NCI-H1092 treated with DMSO at 0.1 percent for 48 hours (cell line): ENCODE measurements at regions not wholly inside any gene's neighbourhood (a gene's known extent, or its start where the extent isn't known, plus 50 kb on each side); places are given as distances from the start of the nearest gene placed in this dataset.
"Not testable (repeated sequence)": the region's sequence is repeated elsewhere in the genome, so short reads cannot be mapped to it uniquely, and the experiment has no call there.

ENCODE experiments used
- DNase-seq: peaks from one replicate; lab custom pipeline; 2025; lab: John Stamatoyannopoulos, UW

GRCh38 chr14:106618471-106618951, 1092.1 kb downstream of the TMEM121 start:
- not testable (repeated sequence) for DNase-seq

GRCh38 chr14:106619606-106620005, 1093.2 kb downstream of the TMEM121 start:
- no peak for DNase-seq

- no peak for DNase-seq
Observed at GRCh38 chr14:106620368-106620767, 1094.0 kb downstream of the TMEM121 start.

GRCh38 chr14:106622200-106622745, 1095.9 kb downstream of the TMEM121 start:
- DNase-seq = no peak

- no peak for DNase-seq
Observed at GRCh38 chr14:106625186-106625585, 1098.8 kb downstream of the TMEM121 start.

- DNase-seq = not testable (repeated sequence)
Observed at GRCh38 chr14:106626469-106626868, 1100.1 kb downstream of the TMEM121 start.

GRCh38 chr14:106626942-106627588, 1100.7 kb downstream of the TMEM121 start:
- DNase-seq = peak; percentile 15

GRCh38 chr14:106631879-106632278, 1105.5 kb downstream of the TMEM121 start:
- DNase-seq = no peak

GRCh38 chr14:106633721-106634120, 1107.3 kb downstream of the TMEM121 start:
- DNase-seq = no peak

GRCh38 chr14:106635569-106635968, 1109.2 kb downstream of the TMEM121 start:
- no peak for DNase-seq

GRCh38 chr14:106638786-106639452, 1112.5 kb downstream of the TMEM121 start:
- not testable (repeated sequence) for DNase-seq

GRCh38 chr14:106642090-106642489, 1115.7 kb downstream of the TMEM121 start:
- DNase-seq = no peak

GRCh38 chr14:106642971-106643370, 1116.6 kb downstream of the TMEM121 start:
- DNase-seq = not testable (repeated sequence)

GRCh38 chr14:106648874-106649273, 1122.5 kb downstream of the TMEM121 start:
- not testable (repeated sequence) for DNase-seq

GRCh38 chr14:106651016-106651415, 1124.6 kb downstream of the TMEM121 start:
- no peak for DNase-seq

GRCh38 chr14:106652494-106652893, 1126.1 kb downstream of the TMEM121 start:
- no peak for DNase-seq

GRCh38 chr14:106657460-106657859, 1131.1 kb downstream of the TMEM121 start:
- DNase-seq = no peak

- not testable (repeated sequence) for DNase-seq
Observed at GRCh38 chr14:106658066-106658860, 1131.9 kb downstream of the TMEM121 start.

GRCh38 chr14:106661561-106661960, 1135.2 kb downstream of the TMEM121 start:
- peak; percentile 12 for DNase-seq

- DNase-seq = no peak
Observed at GRCh38 chr14:106662936-106663550, 1136.7 kb downstream of the TMEM121 start.

- DNase-seq = not testable (repeated sequence)
Observed at GRCh38 chr14:106663805-106664410, 1137.5 kb downstream of the TMEM121 start.
